ENCODE measurements at regions not wholly inside any gene's neighbourhood (a gene's known extent, or its start where the extent isn't known, plus 50 kb on each side); places are given as distances from the start of the nearest gene placed in this dataset.

GRCh38 chr19:27865927-27866777 lies 1346.8 kb downstream of the UQCRFS1 start:
- H3K36me3 ChIP-seq, result no peaks in the 10 kb centered on the region
- no peak overlapping the region for H3K27ac ChIP-seq
- no peak overlapping the region for H3K4me3 ChIP-seq
- H3K9me3 ChIP-seq, result peaks cover 0 to 31% (median under 1%) of the 10 kb centered on the region in 11 donors
- no peak for ATAC-seq
- no peaks in the 10 kb centered on the region for H3K27me3 ChIP-seq
- no peaks in the 10 kb centered on the region for H3K4me1 ChIP-seq
- DNase-seq, result no peak
- intact Hi-C loops (cut with DNase I), result no loop called here
- 70 to 72% methylated on average over 6 of the region's 6 CpGs for WGBS, 2 donors
- TF ChIP-seq CTCF (IDR thresholded peaks at IDR 0.05), result no peak

- no peak for TF ChIP-seq CTCF (IDR thresholded peaks at IDR 0.05)
- Histone ChIP-seq H3K9me3 (peaks cover 0 to 72% (median 36%) of the 10 kb centered on the region in 11 donors), H3K4me1 (no peaks in the 10 kb centered on the region), H3K27me3 (no peaks in the 10 kb centered on the region), H3K36me3 (no peaks in the 10 kb centered on the region), H3K4me3 (no peak overlapping the region), H3K27ac (no peak overlapping the region)
- DNase-seq (no peak), ATAC-seq (no peak)
- intact Hi-C loops (cut with DNase I), result no loop called here
- WGBS, 2 donors, result 72 to 76% methylated on average over 8 of the region's 8 CpGs
Measured at GRCh38 chr19:27861411-27861975, 1351.5 kb downstream of the UQCRFS1 start.

GRCh38 chr19:27860309-27860934 lies 1352.5 kb downstream of the UQCRFS1 start:
- Histone ChIP-seq H3K36me3 (no peaks in the 10 kb centered on the region), H3K27me3 (no peaks in the 10 kb centered on the region), H3K27ac (no peak overlapping the region), H3K4me1 (no peaks in the 10 kb centered on the region), H3K4me3 (no peak overlapping the region), H3K9me3 (peaks cover 0 to 79% (median 36%) of the 10 kb centered on the region in 11 donors)
- ATAC-seq (no peak), DNase-seq (no peak)
- WGBS, 2 donors, result 87% methylated on average over 11 of the region's 11 CpGs
- TF ChIP-seq CTCF (IDR thresholded peaks at IDR 0.05), result no peak
- intact Hi-C loops (cut with DNase I), result no loop called here

- H3K27me3 ChIP-seq, result no peaks in the 10 kb centered on the region
- intact Hi-C loops (cut with DNase I), result no loop called here
- peaks cover 0 to 86% (median 38%) of the 10 kb centered on the region in 11 donors for H3K9me3 ChIP-seq
- no peak overlapping the region for H3K27ac ChIP-seq
- no peak for TF ChIP-seq CTCF (IDR thresholded peaks at IDR 0.05)
- 80 to 84% methylated on average over 6 of the region's 6 CpGs for WGBS, 2 donors
- H3K4me1 ChIP-seq, result no peaks in the 10 kb centered on the region
- no peaks in the 10 kb centered on the region for H3K36me3 ChIP-seq
- no peak overlapping the region for H3K4me3 ChIP-seq
- ATAC-seq (no peak), DNase-seq (no peak)
Measured at GRCh38 chr19:27859689-27860088, 1353.3 kb downstream of the UQCRFS1 start.

Measured in heart right ventricle (tissue), 16 donors.